ENCODE measurements at regions not wholly inside any gene's neighbourhood (a gene's known extent, or its start where the extent isn't known, plus 50 kb on each side); places are given as distances from the start of the nearest gene placed in this dataset.

DNA sequence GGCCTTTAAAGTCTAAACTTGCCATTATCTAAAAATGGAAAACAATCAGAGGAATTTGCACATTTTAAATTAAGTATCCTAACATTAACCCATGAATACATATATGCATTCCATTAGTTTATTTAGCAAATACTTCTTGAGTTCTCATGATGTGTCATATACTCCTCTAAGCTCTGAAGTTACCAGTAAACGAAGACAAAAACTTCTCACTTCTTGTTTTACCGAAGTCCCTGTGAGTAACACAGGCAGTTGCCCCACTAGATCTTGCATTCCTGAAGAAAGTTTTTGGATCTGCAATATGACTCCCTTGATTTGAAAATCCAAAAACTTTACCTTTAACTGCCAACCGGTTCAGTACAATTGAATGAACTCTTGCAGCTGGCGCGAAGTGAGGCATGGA lies 439.0 kb upstream of the MPDZ start (continued):
- TF ChIP-seq, protein P1, sequence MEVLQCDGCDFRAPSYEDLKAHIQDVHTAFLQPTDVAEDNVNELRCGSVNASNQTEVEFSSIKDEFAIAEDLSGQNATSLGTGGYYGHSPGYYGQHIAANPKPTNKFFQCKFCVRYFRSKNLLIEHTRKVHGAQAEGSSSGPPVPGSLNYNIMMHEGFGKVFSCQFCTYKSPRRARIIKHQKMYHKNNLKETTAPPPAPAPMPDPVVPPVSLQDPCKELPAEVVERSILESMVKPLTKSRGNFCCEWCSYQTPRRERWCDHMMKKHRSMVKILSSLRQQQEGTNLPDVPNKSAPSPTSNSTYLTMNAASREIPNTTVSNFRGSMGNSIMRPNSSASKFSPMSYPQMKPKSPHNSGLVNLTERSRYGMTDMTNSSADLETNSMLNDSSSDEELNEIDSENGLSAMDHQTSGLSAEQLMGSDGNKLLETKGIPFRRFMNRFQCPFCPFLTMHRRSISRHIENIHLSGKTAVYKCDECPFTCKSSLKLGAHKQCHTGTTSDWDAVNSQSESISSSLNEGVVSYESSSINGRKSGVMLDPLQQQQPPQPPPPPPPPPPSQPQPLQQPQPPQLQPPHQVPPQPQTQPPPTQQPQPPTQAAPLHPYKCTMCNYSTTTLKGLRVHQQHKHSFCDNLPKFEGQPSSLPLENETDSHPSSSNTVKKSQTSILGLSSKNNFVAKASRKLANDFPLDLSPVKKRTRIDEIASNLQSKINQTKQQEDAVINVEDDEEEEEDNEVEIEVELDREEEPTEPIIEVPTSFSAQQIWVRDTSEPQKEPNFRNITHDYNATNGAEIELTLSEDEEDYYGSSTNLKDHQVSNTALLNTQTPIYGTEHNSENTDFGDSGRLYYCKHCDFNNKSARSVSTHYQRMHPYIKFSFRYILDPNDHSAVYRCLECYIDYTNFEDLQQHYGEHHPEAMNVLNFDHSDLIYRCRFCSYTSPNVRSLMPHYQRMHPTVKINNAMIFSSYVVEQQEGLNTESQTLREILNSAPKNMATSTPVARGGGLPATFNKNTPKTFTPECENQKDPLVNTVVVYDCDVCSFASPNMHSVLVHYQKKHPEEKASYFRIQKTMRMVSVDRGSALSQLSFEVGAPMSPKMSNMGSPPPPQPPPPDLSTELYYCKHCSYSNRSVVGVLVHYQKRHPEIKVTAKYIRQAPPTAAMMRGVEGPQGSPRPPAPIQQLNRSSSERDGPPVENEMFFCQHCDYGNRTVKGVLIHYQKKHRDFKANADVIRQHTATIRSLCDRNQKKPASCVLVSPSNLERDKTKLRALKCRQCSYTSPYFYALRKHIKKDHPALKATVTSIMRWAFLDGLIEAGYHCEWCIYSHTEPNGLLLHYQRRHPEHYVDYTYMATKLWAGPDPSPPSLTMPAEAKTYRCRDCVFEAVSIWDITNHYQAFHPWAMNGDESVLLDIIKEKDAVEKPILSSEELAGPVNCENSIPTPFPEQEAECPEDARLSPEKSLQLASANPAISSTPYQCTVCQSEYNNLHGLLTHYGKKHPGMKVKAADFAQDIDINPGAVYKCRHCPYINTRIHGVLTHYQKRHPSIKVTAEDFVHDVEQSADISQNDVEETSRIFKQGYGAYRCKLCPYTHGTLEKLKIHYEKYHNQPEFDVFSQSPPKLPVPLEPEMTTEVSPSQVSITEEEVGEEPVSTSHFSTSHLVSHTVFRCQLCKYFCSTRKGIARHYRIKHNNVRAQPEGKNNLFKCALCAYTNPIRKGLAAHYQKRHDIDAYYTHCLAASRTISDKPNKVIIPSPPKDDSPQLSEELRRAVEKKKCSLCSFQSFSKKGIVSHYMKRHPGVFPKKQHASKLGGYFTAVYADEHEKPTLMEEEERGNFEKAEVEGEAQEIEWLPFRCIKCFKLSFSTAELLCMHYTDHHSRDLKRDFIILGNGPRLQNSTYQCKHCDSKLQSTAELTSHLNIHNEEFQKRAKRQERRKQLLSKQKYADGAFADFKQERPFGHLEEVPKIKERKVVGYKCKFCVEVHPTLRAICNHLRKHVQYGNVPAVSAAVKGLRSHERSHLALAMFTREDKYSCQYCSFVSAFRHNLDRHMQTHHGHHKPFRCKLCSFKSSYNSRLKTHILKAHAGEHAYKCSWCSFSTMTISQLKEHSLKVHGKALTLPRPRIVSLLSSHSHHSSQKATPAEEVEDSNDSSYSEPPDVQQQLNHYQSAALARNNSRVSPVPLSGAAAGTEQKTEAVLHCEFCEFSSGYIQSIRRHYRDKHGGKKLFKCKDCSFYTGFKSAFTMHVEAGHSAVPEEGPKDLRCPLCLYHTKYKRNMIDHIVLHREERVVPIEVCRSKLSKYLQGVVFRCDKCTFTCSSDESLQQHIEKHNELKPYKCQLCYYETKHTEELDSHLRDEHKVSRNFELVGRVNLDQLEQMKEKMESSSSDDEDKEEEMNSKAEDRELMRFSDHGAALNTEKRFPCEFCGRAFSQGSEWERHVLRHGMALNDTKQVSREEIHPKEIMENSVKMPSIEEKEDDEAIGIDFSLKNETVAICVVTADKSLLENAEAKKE (CRISPR knock-in tag; IDR thresholded peaks at IDR 0.05): no peak
- TF ChIP-seq JUNB (IDR thresholded peaks at IDR 0.05; ENCODE audit: unreplicated experiment): no peak
- no peak for TF ChIP-seq NANOG (IDR thresholded peaks at IDR 0.05; ENCODE audit: borderline replicate concordance)
- no peak for TF ChIP-seq EZH2phosphoT487 (IDR thresholded peaks at IDR 0.05; ENCODE audit: unreplicated experiment)
- no peak for TF ChIP-seq EZH2 (IDR thresholded peaks at IDR 0.05; ENCODE audit: low read depth, unreplicated experiment)
- no peak for TF ChIP-seq CREB1 (CRISPR knock-in tag; IDR thresholded peaks at IDR 0.05; ENCODE audit: low read depth)
- TF ChIP-seq STAT1 (IDR thresholded peaks at IDR 0.05; ENCODE audit: unreplicated experiment): no peak

DNA sequence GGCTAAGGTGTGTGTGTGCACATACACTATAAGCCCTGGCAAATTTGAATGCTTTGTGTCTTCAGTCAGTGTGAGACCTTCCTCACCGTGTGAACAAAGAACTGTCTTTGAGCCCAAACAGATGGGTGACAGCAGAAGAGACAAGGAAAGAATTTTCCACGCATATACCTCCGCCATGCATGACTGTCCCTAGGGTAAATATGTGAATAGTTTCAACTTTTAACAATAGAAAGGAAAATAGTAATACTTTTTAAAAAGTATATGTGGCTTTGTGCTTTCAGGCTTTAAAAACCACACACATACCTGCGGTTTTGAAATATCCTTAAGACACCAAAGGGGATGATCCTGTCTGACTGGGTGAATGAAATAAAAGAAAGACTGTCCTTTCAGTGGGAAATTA lies 438.6 kb upstream of the MPDZ start:
- Histone ChIP-seq H4K20me1 (replicated peaks; ENCODE audit: insufficient read depth) (no peaks in the 10 kb centered on the region), H3K27ac (ENCODE audit: low read depth) (no peak overlapping the region), H2AFZ (no peak overlapping the region), H3K9me2 (ENCODE audit: insufficient read depth) (no peaks in the 10 kb centered on the region), H3F3A (replicated peaks; ENCODE audit: low read depth) (no peaks in the 10 kb centered on the region), H3K79me2 (replicated peaks; ENCODE audit: insufficient read depth) (no peaks in the 10 kb centered on the region), H3K27me3 (ENCODE audit: insufficient read depth) (no peaks in the 10 kb centered on the region), H3K4me3 (no peak overlapping the region), H3K4me1 (ENCODE audit: insufficient read depth) (peaks cover 20% of the 10 kb centered on the region), H3K4me2 (no peak overlapping the region), H3K36me3 (ENCODE audit: insufficient read depth) (no peaks in the 10 kb centered on the region)
- no peaks in the 10 kb centered on the region for H3K27me3 Mint-ChIP-seq (ENCODE audit: insufficient read depth, low read depth, poor library complexity)
- H3K27ac Mint-ChIP-seq: no peak overlapping the region
- DNase-seq (ENCODE audit: low spot score) (no peak), ATAC-seq (no peak)
- no peaks in the 10 kb centered on the region for H3K36me3 Mint-ChIP-seq (ENCODE audit: low read depth)
- peaks cover 36% of the 10 kb centered on the region for H3K4me1 Mint-ChIP-seq
- H3K4me3 Mint-ChIP-seq: no peak overlapping the region
- no peaks in the 10 kb centered on the region; the same call in 2 of the 3 replicates for H3K9me3 Mint-ChIP-seq
- TF ChIP-seq STAT1 (IDR thresholded peaks at IDR 0.05; ENCODE audit: unreplicated experiment): no peak
- TF ChIP-seq ZNF114 (CRISPR knock-in tag; IDR thresholded peaks at IDR 0.05): no peak
- TF ChIP-seq NANOG (IDR thresholded peaks at IDR 0.05; ENCODE audit: borderline replicate concordance): no peak
- TF ChIP-seq CREB1 (CRISPR knock-in tag; IDR thresholded peaks at IDR 0.05; ENCODE audit: low read depth): no peak
- TF ChIP-seq ZNF331 (CRISPR knock-in tag; IDR thresholded peaks at IDR 0.05; ENCODE audit: low read depth): no peak
- TF ChIP-seq, protein P2, sequence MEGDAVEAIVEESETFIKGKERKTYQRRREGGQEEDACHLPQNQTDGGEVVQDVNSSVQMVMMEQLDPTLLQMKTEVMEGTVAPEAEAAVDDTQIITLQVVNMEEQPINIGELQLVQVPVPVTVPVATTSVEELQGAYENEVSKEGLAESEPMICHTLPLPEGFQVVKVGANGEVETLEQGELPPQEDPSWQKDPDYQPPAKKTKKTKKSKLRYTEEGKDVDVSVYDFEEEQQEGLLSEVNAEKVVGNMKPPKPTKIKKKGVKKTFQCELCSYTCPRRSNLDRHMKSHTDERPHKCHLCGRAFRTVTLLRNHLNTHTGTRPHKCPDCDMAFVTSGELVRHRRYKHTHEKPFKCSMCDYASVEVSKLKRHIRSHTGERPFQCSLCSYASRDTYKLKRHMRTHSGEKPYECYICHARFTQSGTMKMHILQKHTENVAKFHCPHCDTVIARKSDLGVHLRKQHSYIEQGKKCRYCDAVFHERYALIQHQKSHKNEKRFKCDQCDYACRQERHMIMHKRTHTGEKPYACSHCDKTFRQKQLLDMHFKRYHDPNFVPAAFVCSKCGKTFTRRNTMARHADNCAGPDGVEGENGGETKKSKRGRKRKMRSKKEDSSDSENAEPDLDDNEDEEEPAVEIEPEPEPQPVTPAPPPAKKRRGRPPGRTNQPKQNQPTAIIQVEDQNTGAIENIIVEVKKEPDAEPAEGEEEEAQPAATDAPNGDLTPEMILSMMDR (conservative IDR thresholded peaks at IDR 0.05; ENCODE audit: low read depth in 2 of 2): no peak

Data from GM23338 (cell line).